Cardiac fibroblast (primary cell): ENCODE measurements at regions not wholly inside any gene's neighbourhood (a gene's known extent, or its start where the extent isn't known, plus 50 kb on each side); places are given as distances from the start of the nearest gene placed in this dataset.
"Not testable (repeated sequence)": the region's sequence is repeated elsewhere in the genome, so short reads cannot be mapped to it uniquely, and the experiment has no call there.

Experiments
- DNase-seq, 2 donors: peaks; one replicate each; pipeline versions ENCODE4 v3.0.0 to v3.0.0-alpha.2; 2010; ENCODE audit warnings: low read depth in 2 of 2
- H3K4me3 ChIP-seq, 2 donors: replicated peaks in 1 of 2; 1 replicate in 1 of 2; 2 replicates in 1 of 2; pipeline ENCODE4 v1.5.1; 2011; ENCODE audit warnings: low read depth in 2 of 2, low read length in 2 of 2, mild to moderate bottlenecking in 2 of 2, moderate library complexity in 1 of 2
- TF ChIP-seq, protein P1 (sequence below): IDR thresholded peaks from one replicate; pipeline ENCODE4 v1.5.1; 2011; ENCODE audit warnings: low read depth, mild to moderate bottlenecking, low read length, inconsistent platforms

DNA sequence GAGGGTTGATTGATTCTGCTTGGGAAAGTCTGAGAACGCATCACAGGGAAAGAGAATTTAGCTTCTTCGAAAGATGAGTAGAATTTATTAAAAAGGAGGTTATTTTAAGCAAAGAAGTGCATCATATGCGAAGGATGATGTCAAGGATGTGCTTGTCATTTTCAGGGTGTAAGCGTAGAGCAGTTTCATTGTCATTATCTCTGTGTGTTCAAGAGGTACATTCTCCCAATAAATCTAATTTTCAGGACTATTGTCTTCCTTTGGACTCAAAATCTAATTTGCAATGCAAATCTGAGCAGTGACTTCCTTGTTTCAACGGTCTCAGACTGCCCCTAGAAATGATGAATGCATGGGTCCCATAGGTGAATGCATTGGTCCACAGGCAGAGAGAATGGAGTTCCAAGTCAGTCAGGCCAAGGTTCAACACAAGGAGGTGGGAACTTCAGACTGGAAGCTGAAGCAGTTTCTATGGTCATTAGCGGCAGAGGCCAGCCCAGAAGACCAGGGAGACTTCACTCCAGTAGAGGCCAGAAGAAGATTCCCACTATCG lies 99.8 kb downstream of the CDC42EP3 start:
- DNase-seq = no peak
- TF ChIP-seq, protein P1, sequence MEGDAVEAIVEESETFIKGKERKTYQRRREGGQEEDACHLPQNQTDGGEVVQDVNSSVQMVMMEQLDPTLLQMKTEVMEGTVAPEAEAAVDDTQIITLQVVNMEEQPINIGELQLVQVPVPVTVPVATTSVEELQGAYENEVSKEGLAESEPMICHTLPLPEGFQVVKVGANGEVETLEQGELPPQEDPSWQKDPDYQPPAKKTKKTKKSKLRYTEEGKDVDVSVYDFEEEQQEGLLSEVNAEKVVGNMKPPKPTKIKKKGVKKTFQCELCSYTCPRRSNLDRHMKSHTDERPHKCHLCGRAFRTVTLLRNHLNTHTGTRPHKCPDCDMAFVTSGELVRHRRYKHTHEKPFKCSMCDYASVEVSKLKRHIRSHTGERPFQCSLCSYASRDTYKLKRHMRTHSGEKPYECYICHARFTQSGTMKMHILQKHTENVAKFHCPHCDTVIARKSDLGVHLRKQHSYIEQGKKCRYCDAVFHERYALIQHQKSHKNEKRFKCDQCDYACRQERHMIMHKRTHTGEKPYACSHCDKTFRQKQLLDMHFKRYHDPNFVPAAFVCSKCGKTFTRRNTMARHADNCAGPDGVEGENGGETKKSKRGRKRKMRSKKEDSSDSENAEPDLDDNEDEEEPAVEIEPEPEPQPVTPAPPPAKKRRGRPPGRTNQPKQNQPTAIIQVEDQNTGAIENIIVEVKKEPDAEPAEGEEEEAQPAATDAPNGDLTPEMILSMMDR = no peak
- H3K4me3 ChIP-seq = no peak overlapping the region

DNA sequence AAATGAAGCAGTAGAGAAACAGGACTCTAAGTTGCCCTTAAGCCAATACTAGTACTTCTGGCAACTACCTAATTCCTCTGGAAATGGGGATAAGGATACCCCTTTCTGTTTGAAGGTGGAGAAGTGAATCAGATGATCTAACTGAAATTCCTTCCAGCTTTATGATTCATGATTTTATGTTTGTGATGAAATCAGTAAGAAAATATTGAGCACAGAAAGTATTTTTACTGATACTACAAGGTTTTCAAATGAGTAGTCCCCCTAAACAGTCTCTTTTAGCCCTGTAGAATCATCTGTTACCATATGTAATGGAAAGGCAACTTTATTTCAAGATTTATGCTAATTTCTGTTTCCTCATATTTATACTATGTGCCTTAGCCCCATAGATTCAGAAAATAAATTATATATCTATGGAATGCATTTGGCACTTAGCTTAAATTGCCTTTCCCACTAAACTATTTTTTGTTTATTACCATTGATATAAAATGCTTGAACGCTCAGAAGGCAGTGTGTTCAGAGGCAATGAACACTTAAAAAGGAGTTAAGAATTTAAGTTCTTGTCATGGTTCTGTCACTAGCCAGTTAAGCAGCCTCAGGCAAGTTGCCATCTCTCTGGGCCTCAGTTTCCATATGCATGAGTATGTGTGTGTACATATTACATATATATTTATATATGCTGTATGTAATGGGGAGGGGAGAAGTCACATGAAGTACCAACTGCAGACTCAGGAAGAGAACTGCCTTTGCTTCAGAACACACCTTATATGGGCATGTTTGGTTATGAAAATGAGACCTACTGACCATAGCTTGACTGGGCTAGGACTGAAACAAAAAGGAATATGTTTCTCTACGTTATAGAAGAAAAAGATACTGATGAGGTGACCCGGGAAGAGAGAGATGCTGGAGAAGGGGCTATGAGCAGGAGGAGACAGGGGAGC lies 97.7 kb downstream of the CDC42EP3 start:
- DNase-seq = peak in 1 of 2 donors; percentile 73
- TF ChIP-seq, protein P1 = no peak

DNA sequence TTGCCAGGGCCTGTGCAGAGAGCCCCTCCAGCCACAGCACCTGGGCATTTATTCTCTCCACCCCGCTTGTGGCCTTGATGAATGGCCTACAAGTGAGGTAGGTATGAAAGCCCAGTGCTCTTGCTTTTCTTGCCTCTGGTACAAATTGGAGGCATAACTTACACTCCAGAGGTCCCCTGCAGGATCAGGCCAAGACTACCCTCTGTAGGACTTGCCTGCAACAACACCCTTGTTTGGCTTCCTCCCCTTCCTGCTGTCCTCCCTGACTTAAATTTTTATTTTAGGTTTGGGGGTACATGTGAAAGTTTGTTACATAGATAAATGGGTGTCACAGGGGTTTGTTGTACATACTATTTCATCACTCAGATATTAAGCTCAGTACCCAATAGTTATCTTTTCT lies 95.7 kb downstream of the CDC42EP3 start:
- no peak for DNase-seq
- TF ChIP-seq, protein P1 = no peak

More for the DNA sequence above, 97.7 kb downstream of the CDC42EP3 start:
- no peak overlapping the region for H3K4me3 ChIP-seq

DNA sequence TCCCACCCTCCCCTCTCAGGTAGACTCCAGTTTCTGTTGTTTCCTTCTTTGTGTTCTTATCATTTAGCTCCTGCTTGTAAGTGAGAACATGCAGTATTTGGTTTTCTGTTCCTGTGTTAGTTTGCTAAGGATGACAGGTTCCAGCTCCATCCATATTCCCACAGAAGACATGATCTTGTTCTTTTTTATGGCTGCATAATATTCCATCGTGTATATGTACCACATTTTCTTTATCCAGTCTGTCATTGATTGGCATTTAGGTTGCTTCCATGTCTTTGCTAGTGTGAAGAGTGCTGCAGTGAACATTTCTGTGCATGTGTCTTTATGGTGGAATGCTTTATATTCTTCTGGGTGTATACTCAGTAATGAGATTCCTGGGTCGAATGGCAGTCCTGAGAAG lies 95.2 kb downstream of the CDC42EP3 start:
- H3K4me3 ChIP-seq, DNase-seq: not testable (repeated sequence)

More for the DNA sequence above, 95.7 kb downstream of the CDC42EP3 start:
- no peak overlapping the region for H3K4me3 ChIP-seq

DNA sequence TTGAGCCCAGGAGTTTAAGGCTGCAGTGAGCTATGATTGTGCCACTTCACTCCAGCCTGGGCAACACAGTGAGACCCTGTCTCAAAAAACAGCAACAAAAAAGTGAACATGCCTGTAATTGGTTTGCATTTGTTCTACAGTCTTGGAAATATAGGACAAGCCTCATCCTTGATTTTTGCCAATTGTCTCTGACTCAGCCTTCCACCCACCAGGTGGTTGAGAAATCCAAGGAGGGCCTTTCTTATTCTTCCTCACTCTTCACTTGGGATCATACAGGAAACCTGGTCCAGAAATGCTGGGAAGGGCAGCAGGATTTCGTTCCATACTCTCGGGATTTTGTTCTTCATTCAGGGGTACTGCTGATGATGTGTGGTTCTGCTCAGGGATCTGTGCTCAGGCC lies 94.6 kb downstream of the CDC42EP3 start:
- DNase-seq = peak in 1 of 2 donors; percentile 63

DNA sequence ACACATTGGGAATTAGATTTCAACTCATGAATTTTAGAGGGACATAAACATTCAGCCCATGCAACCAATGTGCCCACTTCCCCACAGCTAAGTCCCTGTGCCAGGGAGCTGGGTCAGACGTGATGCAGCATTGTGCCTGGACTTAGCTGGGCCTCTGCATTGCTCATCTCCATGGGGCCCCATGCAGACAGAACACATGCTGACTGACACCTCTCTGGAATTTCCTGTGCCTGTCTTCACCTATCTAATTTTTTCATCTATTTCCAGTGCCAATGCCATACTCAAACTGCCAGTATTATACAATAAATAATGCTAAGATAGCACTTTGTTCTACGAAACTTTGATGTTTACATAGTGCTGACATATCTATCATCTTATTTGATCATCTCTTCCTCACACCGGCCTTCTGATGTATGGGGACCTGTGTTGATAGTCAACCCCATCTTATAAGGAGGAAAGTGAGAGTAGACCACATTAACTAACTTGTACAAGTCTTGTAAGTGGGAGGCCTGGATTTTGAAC lies 92.2 kb downstream of the CDC42EP3 start:
- TF ChIP-seq, protein P1 = no peak
- DNase-seq = no peak
- H3K4me3 ChIP-seq = no peak overlapping the region

More for the DNA sequence above, 94.6 kb downstream of the CDC42EP3 start:
- H3K4me3 ChIP-seq = no peak overlapping the region
- TF ChIP-seq, protein P1 = no peak

DNA sequence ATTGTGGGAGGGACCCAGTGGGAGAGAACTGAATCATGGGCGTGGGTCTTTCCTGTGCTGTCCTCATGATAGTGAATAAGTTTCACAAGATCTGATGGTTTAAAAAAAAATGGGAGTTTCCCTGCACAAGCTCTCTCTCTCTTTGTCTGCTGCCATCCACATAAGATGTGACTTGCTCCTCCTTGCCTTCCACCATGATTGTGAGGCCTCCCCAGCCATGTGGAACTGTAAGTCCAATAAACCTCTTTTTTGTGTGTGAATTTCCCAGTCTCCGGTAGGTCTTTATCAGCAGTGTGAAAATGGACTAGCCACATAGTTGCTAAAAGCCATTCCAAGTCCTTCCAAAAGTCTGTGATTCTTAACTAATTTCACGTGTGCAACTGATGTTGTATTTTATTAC lies 91.5 kb downstream of the CDC42EP3 start:
- H3K4me3 ChIP-seq, DNase-seq: not testable (repeated sequence)
